ENCODE measurements at regions not wholly inside any gene's neighbourhood (a gene's known extent, or its start where the extent isn't known, plus 50 kb on each side); places are given as distances from the start of the nearest gene placed in this dataset.

GRCh38 chr11:92827132-92827531, 142.3 kb upstream of the MTNR1B start:
- TF ChIP-seq CTCF (IDR thresholded peaks at IDR 0.05): no peak
- no peak for TF ChIP-seq POLR2AphosphoS5 (IDR thresholded peaks at IDR 0.05)
- no peak for TF ChIP-seq POLR2A (IDR thresholded peaks at IDR 0.05)

Measured in transverse colon (tissue), 4 donors.